Astrocyte (in vitro differentiated cells and primary cell): ENCODE measurements at regions not wholly inside any gene's neighbourhood (a gene's known extent, or its start where the extent isn't known, plus 50 kb on each side); places are given as distances from the start of the nearest gene placed in this dataset.

Source experiments
- CTCF ChIP-seq: IDR thresholded peaks from 2 replicates; pipeline ENCODE4 v1.5.1; 2011; ENCODE audit warnings: low read depth, mild to moderate bottlenecking, inconsistent platforms, low read length, moderate library complexity; ENCODE audit not compliant: insufficient read depth
- EZH2 ChIP-seq: IDR thresholded peaks from 2 replicates; pipeline ENCODE4 v1.6.1; 2012; ENCODE audit warnings: mild to moderate bottlenecking, low read length, inconsistent platforms; ENCODE audit not compliant: insufficient read depth

DNA sequence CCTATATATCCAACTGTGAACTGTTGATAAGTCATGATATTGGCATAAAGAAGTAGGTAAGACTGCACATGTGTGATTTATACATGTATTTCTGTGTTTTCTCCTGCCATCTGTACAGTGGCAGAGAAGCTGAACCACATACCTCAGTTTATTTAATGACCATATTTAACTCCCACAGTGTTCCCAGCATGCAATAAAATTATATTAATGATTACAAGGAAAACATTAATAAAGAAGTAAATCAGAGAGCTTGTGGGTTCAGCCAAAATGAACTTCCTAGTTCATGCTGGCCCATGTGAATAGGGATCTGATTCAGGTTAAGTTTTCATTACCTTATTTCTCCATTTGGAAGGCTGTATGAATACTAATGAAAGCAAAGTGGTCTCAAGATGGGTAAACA, 439.2 kb downstream of the CNTN6 start:
- TF ChIP-seq EZH2, result no peak
- TF ChIP-seq CTCF, result no peak
